ENCODE measurements at regions not wholly inside any gene's neighbourhood (a gene's known extent, or its start where the extent isn't known, plus 50 kb on each side); places are given as distances from the start of the nearest gene placed in this dataset.
"Not testable (repeated sequence)": the region's sequence is repeated elsewhere in the genome, so short reads cannot be mapped to it uniquely, and the experiment has no call there.

GRCh38 chr7:9075774-9076173, 642.4 kb downstream of the NXPH1 start:
- not testable (repeated sequence) for TF ChIP-seq CTCF, POLR2A (IDR thresholded peaks at IDR 0.05)
